GM12878 (cell line): ENCODE measurements at regions not wholly inside any gene's neighbourhood (a gene's known extent, or its start where the extent isn't known, plus 50 kb on each side); places are given as distances from the start of the nearest gene placed in this dataset.
A peak's percentile ranks its signal among the peaks of the same experiment; 100 is the strongest.

Experiments
- ATAC-seq: fragments of 200-7000 bp; cut with Tn5 transposase; 3 replicates; pipeline ENCODE4 v1.9.1; 2020; ENCODE audit warnings: mild to moderate bottlenecking, moderate library complexity
- BruUV-seq: library from RNA; stranded (reverse); fragments of 400-500 nt; replicated peaks from 2 replicates; lab custom pipeline; 2021; lab: Mats Ljungman, UMichigan
- CTCF ChIA-PET: fragments of 300-600 bp; sonication (Branson Sonifier 250); formaldehyde crosslinking; extraction: SDS; loops from one replicate; lab custom pipeline; 2021; ENCODE audit warnings: inconsistent platforms; lab: Yijun Ruan, JAX
- POLR2A ChIA-PET: fragments of 350-600 bp; formaldehyde crosslinking; extraction: SDS; loops from one replicate; lab custom pipeline; 2021; ENCODE audit warnings: inconsistent platforms; lab: Charles Lee
- RAD21 ChIA-PET: fragments of 300-600 bp; sonication (Branson Sonifier 250); formaldehyde crosslinking; loops from one replicate; lab custom pipeline; 2023; ENCODE audit warnings: antibody characterized with exemption; ENCODE audit not compliant: unreplicated experiment; lab: Charles Lee
- SMC1A ChIA-PET: fragments of 300-600 bp; sonication (Branson Sonifier 250); formaldehyde crosslinking; loops from one replicate; lab custom pipeline; 2023; ENCODE audit not compliant: unreplicated experiment, uncharacterized antibody; lab: Charles Lee
- DNase-seq: peaks from one replicate; pipeline ENCODE4 v3.0.0-alpha.2; 2011; ENCODE audit warnings: low read depth, low spot score
- FAIRE-seq: peaks from 3 replicates; lab custom pipeline; 2011; peaks lifted over from hg19 to GRCh38; lab: Jason Lieb, UNC
- H2AFZ ChIP-seq: 2 replicates; pipeline ENCODE4 v1.6.0; 2011; ENCODE audit warnings: low read depth, low read length, control low read depth; ENCODE audit not compliant: control insufficient read depth
- H3K27ac ChIP-seq: 2 replicates; pipeline ENCODE4 v1.5.1; 2011; ENCODE audit warnings: control low read depth; ENCODE audit not compliant: control insufficient read depth, insufficient read depth
- H3K27me3 ChIP-seq, 2 experiments: replicated peaks in 1 of 2; 2 replicates each; pipeline versions ENCODE4 v1.6.0 to v1.6.1; 2011; ENCODE audit warnings: low read length in 1 of 2; ENCODE audit not compliant: control insufficient read depth in 2 of 2, insufficient read depth in 2 of 2
- H3K36me3 ChIP-seq, 2 experiments: 2 replicates each; pipeline ENCODE4 v1.5.1; 2011; ENCODE audit warnings: low read length in 1 of 2; ENCODE audit not compliant: control insufficient read depth in 2 of 2, insufficient read depth in 2 of 2
- H3K4me1 ChIP-seq: 2 replicates; pipeline ENCODE4 v1.6.1; 2011; ENCODE audit warnings: mild to moderate bottlenecking, low read length, moderate library complexity, mixed read lengths; ENCODE audit not compliant: control insufficient read depth, insufficient read depth
- H3K4me2 ChIP-seq: 2 replicates; pipeline ENCODE4 v1.6.0; 2011; ENCODE audit warnings: control low read depth; ENCODE audit not compliant: control insufficient read depth, insufficient read depth
- H3K4me3 ChIP-seq: fragments of 200-600 bp; sonication (generic); 2 replicates; pipeline ENCODE4 v1.5.1; 2016
- H3K79me2 ChIP-seq: 2 replicates; pipeline ENCODE4 v1.6.0; 2011; ENCODE audit warnings: low read length; ENCODE audit not compliant: control insufficient read depth, insufficient read depth
- H3K9ac ChIP-seq: 2 replicates; pipeline ENCODE4 v1.8.0; 2011; ENCODE audit warnings: low read length, control low read depth, mixed read lengths; ENCODE audit not compliant: control insufficient read depth, insufficient read depth
- H3K9me3 ChIP-seq: replicated peaks from 3 replicates; pipeline ENCODE4 v1.5.1; 2011; ENCODE audit warnings: mild to moderate bottlenecking, low read length; ENCODE audit not compliant: control insufficient read depth, insufficient read depth
- H4K20me1 ChIP-seq: 2 replicates; pipeline ENCODE4 v1.6.0; 2011; ENCODE audit not compliant: control insufficient read depth, insufficient read depth
- ATF7 ChIP-seq: fragments of 450-650 bp; IDR thresholded peaks from 2 replicates; pipeline ENCODE4 v1.6.1; 2016; ENCODE audit warnings: low read depth, mild to moderate bottlenecking
- CTCF ChIP-seq, 3 experiments: IDR thresholded peaks in 2 of 3; conservative IDR thresholded peaks in 1 of 3; 2 replicates each; pipeline ENCODE4 v1.5.1; 2011; ENCODE audit warnings: low read depth in 3 of 3, low read length in 3 of 3, mild to moderate bottlenecking in 3 of 3, control low read depth in 2 of 3, moderate library complexity in 2 of 3, inconsistent platforms in 1 of 3, mixed read lengths in 1 of 3; ENCODE audit not compliant: control insufficient read depth in 2 of 3, insufficient read depth in 1 of 3; ENCODE audit errors: extremely low read depth in 1 of 3
- HDGF ChIP-seq: fragments of 450-650 bp; IDR thresholded peaks from 2 replicates; pipeline ENCODE4 v1.6.1; 2016; ENCODE audit warnings: antibody characterized with exemption
- ZNF384 ChIP-seq: IDR thresholded peaks from 2 replicates; pipeline ENCODE4 v1.6.1; 2012; ENCODE audit warnings: low read depth, mild to moderate bottlenecking, low read length, improper control_type of control experiment, borderline replicate concordance
- WGBS: methylation state at CpG from one replicate; pipeline ENCODE4 v1.1.6; 2016; ENCODE audit warnings: low lambda C conversion rate; ENCODE audit not compliant: insufficient replicate concordance, insufficient coverage; ENCODE audit errors: missing lambda C conversion rate; 5-methylcytosine and 5-hydroxymethylcytosine counted together
- in situ Hi-C: fragments of 300-500 bp; cut with MboI; formaldehyde crosslinking; loops from 9 replicates; pipeline ENCODE4 v1.14.3; 2018; ENCODE audit warnings: mixed read lengths
- intact Hi-C: fragments of 100-400 bp; cut with micrococcal nuclease; formaldehyde crosslinking; loops from one replicate; pipeline ENCODE4 v1.14.2; 2022; ENCODE audit not compliant: unreplicated experiment

GRCh38 chr15:96585484-96586386 is 255.2 kb downstream of the NR2F2 start:
- RAD21 ChIA-PET = interaction anchor here (0.6 to 2.9 kb wide), 14 partner anchors 19 to 660 kb away, joined by 3 to 22 read pairs (median 3); no protein-coding TSS in a partner anchor
- FAIRE-seq (no peak), DNase-seq (no peak), ATAC-seq (peak; percentile 73)
- no peaks in the 10 kb centered on the region for H3K36me3 ChIP-seq
- TF ChIP-seq CTCF (IDR thresholded peaks at IDR 0.05 in 2 of 3, conservative IDR thresholded peaks at IDR 0.05 in 1 of 3; ENCODE audit: control insufficient read depth in 2 of 3, extremely low read depth in 1 of 3, insufficient read depth in 1 of 3, low read depth in 3 of 3, low read length in 3 of 3) (peak in 2 of 3 experiments; percentile 10 to 35; a peak in 2 of 6 replicates), HDGF (no peak), ATF7 (peak; percentile 57; the same call in 1 of the 2 replicates), ZNF384 (peak; percentile 67; the same call in 1 of the 2 replicates)
- H3K4me2 ChIP-seq = no peak overlapping the region
- no peak overlapping the region for H3K27ac ChIP-seq
- intact Hi-C loops (loop anchor here (10.0 kb wide), 1 partner anchor 299 kb away; no protein-coding TSS in a partner anchor), in situ Hi-C loops (no loop called here)
- no peaks in the 10 kb centered on the region for H3K9me3 ChIP-seq
- no peaks in the 10 kb centered on the region for H4K20me1 ChIP-seq
- SMC1A ChIA-PET = interaction anchor here (0.6 to 3.1 kb wide), 21 partner anchors 11 to 1326 kb away, joined by 3 to 26 read pairs (median 4); no protein-coding TSS in a partner anchor
- H3K9ac ChIP-seq = no peak overlapping the region
- H3K79me2 ChIP-seq = no peaks in the 10 kb centered on the region
- CTCF ChIA-PET = interaction anchor here (0.9 to 4.9 kb wide), 17 partner anchors 84 to 1916 kb away, joined by 3 to 26 read pairs (median 4); no protein-coding TSS in a partner anchor
- BruUV-seq = no TSS peak
- no peak overlapping the region for H2AFZ ChIP-seq
- H3K4me1 ChIP-seq = no peaks in the 10 kb centered on the region
- H3K27me3 ChIP-seq = no peaks in the 10 kb centered on the region
- H3K4me3 ChIP-seq = no peak overlapping the region
- WGBS = 51% methylated on average over 8 of the region's 9 CpGs
- POLR2A ChIA-PET = interaction anchor here (1.4 kb wide), 1 partner anchor 93 kb away, joined by 3 read pairs; no protein-coding TSS in a partner anchor
